IPS-20b (cell line): ENCODE measurements at regions not wholly inside any gene's neighbourhood (a gene's known extent, or its start where the extent isn't known, plus 50 kb on each side); places are given as distances from the start of the nearest gene placed in this dataset.
"Not testable (repeated sequence)": the region's sequence is repeated elsewhere in the genome, so short reads cannot be mapped to it uniquely, and the experiment has no call there.

Source experiments
- H3K27ac ChIP-seq: one replicate; pipeline ENCODE4 v1.5.1; 2013; ENCODE audit warnings: low read length
- H3K27me3 ChIP-seq: 2 replicates; pipeline ENCODE4 v1.6.1; 2013; ENCODE audit warnings: mild to moderate bottlenecking, low read length, inconsistent platforms; ENCODE audit not compliant: insufficient read depth
- H3K36me3 ChIP-seq: 2 replicates; pipeline ENCODE4 v1.6.1; 2013; ENCODE audit warnings: low read depth, mild to moderate bottlenecking, inconsistent platforms, low read length, moderate library complexity; ENCODE audit not compliant: insufficient read depth
- H3K4me1 ChIP-seq: 2 replicates; pipeline ENCODE4 v1.6.1; 2013; ENCODE audit warnings: mild to moderate bottlenecking, control low read depth, inconsistent platforms, low read length, moderate library complexity; ENCODE audit not compliant: insufficient read depth
- H3K4me3 ChIP-seq: 2 replicates; pipeline ENCODE4 v1.5.1; 2013; ENCODE audit warnings: mild to moderate bottlenecking, low read length, inconsistent platforms
- H3K9ac ChIP-seq: 2 replicates; pipeline ENCODE4 v1.6.1; 2013; ENCODE audit warnings: low read depth, mild to moderate bottlenecking, inconsistent platforms, low read length, moderate library complexity
- H3K9me3 ChIP-seq: 2 replicates; pipeline ENCODE4 v1.6.1; 2013; ENCODE audit warnings: mild to moderate bottlenecking, low read depth, low read length, inconsistent platforms; ENCODE audit not compliant: insufficient read depth

- H3K27me3 ChIP-seq, result no peaks in the 10 kb centered on the region
- no peaks in the 10 kb centered on the region for H3K4me1 ChIP-seq
- no peaks in the 10 kb centered on the region for H3K36me3 ChIP-seq
- no peak overlapping the region for H3K9ac ChIP-seq
- no peak overlapping the region for H3K4me3 ChIP-seq
- no peak overlapping the region for H3K27ac ChIP-seq
- H3K9me3 ChIP-seq, result no peaks in the 10 kb centered on the region
Measured at GRCh38 chr12:82300611-82301010, 57.6 kb downstream of the CCDC59 start.

GRCh38 chr12:82299319-82300025, 58.7 kb downstream of the CCDC59 start:
- H3K27me3 ChIP-seq, result no peaks in the 10 kb centered on the region
- H3K9ac ChIP-seq, result no peak overlapping the region
- H3K36me3 ChIP-seq, result no peaks in the 10 kb centered on the region
- no peaks in the 10 kb centered on the region for H3K9me3 ChIP-seq
- H3K27ac ChIP-seq, result no peak overlapping the region
- no peak overlapping the region for H3K4me3 ChIP-seq
- H3K4me1 ChIP-seq, result no peaks in the 10 kb centered on the region

- Histone ChIP-seq H3K4me1 (no peaks in the 10 kb centered on the region), H3K9me3 (no peaks in the 10 kb centered on the region)
Measured at GRCh38 chr12:82290415-82290814, 67.8 kb downstream of the CCDC59 start.

GRCh38 chr12:82281335-82281734, 76.9 kb downstream of the CCDC59 start:
- H3K4me1 ChIP-seq, H3K27me3 ChIP-seq: not testable (repeated sequence)

More at GRCh38 chr12:82290415-82290814, 67.8 kb downstream of the CCDC59 start:
- H3K9ac ChIP-seq, result no peak overlapping the region
- no peaks in the 10 kb centered on the region for H3K27me3 ChIP-seq
- H3K4me3 ChIP-seq, result no peak overlapping the region
- H3K27ac ChIP-seq, result no peak overlapping the region
- H3K36me3 ChIP-seq, result no peaks in the 10 kb centered on the region

GRCh38 chr12:82279536-82280058, 78.6 kb downstream of the CCDC59 start:
- H3K4me1 ChIP-seq, result no peaks in the 10 kb centered on the region
- no peak overlapping the region for H3K27ac ChIP-seq
- no peak overlapping the region for H3K4me3 ChIP-seq
- no peak overlapping the region for H3K9ac ChIP-seq
- H3K36me3 ChIP-seq, result no peaks in the 10 kb centered on the region
- no peaks in the 10 kb centered on the region for H3K27me3 ChIP-seq
- peaks cover 23% of the 10 kb centered on the region; the same call in 1 of the 2 replicates for H3K9me3 ChIP-seq

More at GRCh38 chr12:82281335-82281734, 76.9 kb downstream of the CCDC59 start:
- not testable (repeated sequence) for H3K9ac ChIP-seq, H3K27ac ChIP-seq, H3K4me3 ChIP-seq, H3K36me3 ChIP-seq
- peaks cover 23% of the 10 kb centered on the region; the same call in 1 of the 2 replicates for H3K9me3 ChIP-seq

GRCh38 chr12:82277582-82277981, 80.6 kb downstream of the CCDC59 start:
- Histone ChIP-seq H3K9me3 (peaks cover 18% of the 10 kb centered on the region; the same call in 1 of the 2 replicates), H3K4me3 (no peak overlapping the region), H3K27me3 (no peaks in the 10 kb centered on the region), H3K9ac (no peak overlapping the region), H3K36me3 (no peaks in the 10 kb centered on the region), H3K4me1 (no peaks in the 10 kb centered on the region), H3K27ac (no peak overlapping the region)

GRCh38 chr12:82242729-82243128, 115.5 kb downstream of the CCDC59 start:
- Histone ChIP-seq H3K27me3 (no peaks in the 10 kb centered on the region), H3K27ac (no peak overlapping the region), H3K9ac (no peak overlapping the region), H3K4me3 (no peak overlapping the region), H3K9me3 (no peaks in the 10 kb centered on the region), H3K36me3 (no peaks in the 10 kb centered on the region), H3K4me1 (no peaks in the 10 kb centered on the region)

GRCh38 chr12:82225871-82226270, 132.3 kb downstream of the CCDC59 start:
- H3K4me1 ChIP-seq, result no peaks in the 10 kb centered on the region
- H3K27me3 ChIP-seq, result no peaks in the 10 kb centered on the region
- H3K27ac ChIP-seq, result no peak overlapping the region
- no peak overlapping the region for H3K4me3 ChIP-seq
- H3K36me3 ChIP-seq, result no peaks in the 10 kb centered on the region
- no peak overlapping the region for H3K9ac ChIP-seq
- no peaks in the 10 kb centered on the region for H3K9me3 ChIP-seq

GRCh38 chr12:82223426-82223825, 134.8 kb downstream of the CCDC59 start:
- Histone ChIP-seq H3K4me1 (no peaks in the 10 kb centered on the region), H3K4me3 (no peak overlapping the region), H3K27me3 (no peaks in the 10 kb centered on the region), H3K9ac (no peak overlapping the region), H3K9me3 (no peaks in the 10 kb centered on the region), H3K36me3 (no peaks in the 10 kb centered on the region), H3K27ac (no peak overlapping the region)

- Histone ChIP-seq H3K27ac (no peak overlapping the region), H3K4me1 (no peaks in the 10 kb centered on the region), H3K36me3 (no peaks in the 10 kb centered on the region), H3K27me3 (no peaks in the 10 kb centered on the region), H3K9ac (no peak overlapping the region), H3K4me3 (no peak overlapping the region), H3K9me3 (peaks cover 35% of the 10 kb centered on the region; the same call in 1 of the 2 replicates)
Measured at GRCh38 chr12:82216475-82216874, 141.7 kb downstream of the CCDC59 start.

- Histone ChIP-seq H3K9me3 (peaks cover 48% of the 10 kb centered on the region; the same call in 1 of the 2 replicates), H3K9ac (no peak overlapping the region), H3K27ac (no peak overlapping the region), H3K4me3 (no peak overlapping the region), H3K4me1 (no peaks in the 10 kb centered on the region), H3K27me3 (no peaks in the 10 kb centered on the region), H3K36me3 (no peaks in the 10 kb centered on the region)
Measured at GRCh38 chr12:82213761-82214160, 144.4 kb downstream of the CCDC59 start.

GRCh38 chr12:82210882-82211281, 147.3 kb downstream of the CCDC59 start:
- H3K36me3 ChIP-seq, result no peaks in the 10 kb centered on the region
- H3K4me3 ChIP-seq, result no peak overlapping the region
- H3K4me1 ChIP-seq, result no peaks in the 10 kb centered on the region
- H3K27ac ChIP-seq, result no peak overlapping the region
- H3K9me3 ChIP-seq, result peaks cover 54% of the 10 kb centered on the region; the same call in 1 of the 2 replicates
- H3K9ac ChIP-seq, result no peak overlapping the region
- H3K27me3 ChIP-seq, result no peaks in the 10 kb centered on the region
